Activated naive CD4-positive, alpha-beta T cell treated with anti-CD3 and anti-CD28 coated beads for 36 hours (primary cell): ENCODE measurements at regions not wholly inside any gene's neighbourhood (a gene's known extent, or its start where the extent isn't known, plus 50 kb on each side); places are given as distances from the start of the nearest gene placed in this dataset.

Experiments used
- CTCF ChIA-PET: fragments of 350-600 bp; sonication (Branson Sonifier 250); formaldehyde crosslinking; loops from one replicate; lab custom pipeline; 2021; ENCODE audit warnings: antibody characterized with exemption; lab: Charles Lee
- DNase-seq: peaks from one replicate; pipeline ENCODE4 v3.0.0-alpha.2; 2020
- H3K27ac Mint-ChIP-seq: one replicate; pipeline ENCODE4 v1.8.0; 2021; ENCODE audit warnings: mild to moderate bottlenecking, mixed read lengths
- H3K27me3 Mint-ChIP-seq: one replicate; pipeline ENCODE4 v1.8.0; 2021; ENCODE audit warnings: low read depth, mixed read lengths
- H3K36me3 Mint-ChIP-seq: one replicate; pipeline ENCODE4 v1.8.0; 2021; ENCODE audit warnings: low read depth, mixed read lengths
- H3K4me1 Mint-ChIP-seq: one replicate; pipeline ENCODE4 v1.8.0; 2021; ENCODE audit warnings: low read depth, mixed read lengths
- H3K4me3 Mint-ChIP-seq: one replicate; pipeline ENCODE4 v1.8.0; 2021; ENCODE audit warnings: mild to moderate bottlenecking, moderate library complexity, mixed read lengths
- H3K9me3 Mint-ChIP-seq: one replicate; pipeline ENCODE4 v1.8.0; 2021; ENCODE audit warnings: mixed read lengths
- intact Hi-C: fragments of 100-400 bp; cut with micrococcal nuclease; formaldehyde crosslinking; loops from one replicate; pipeline ENCODE4 v1.15.1; 2023

GRCh38 chr11:70745941-70746340 lies 347.6 kb downstream of the CTTN start:
- peaks cover 15% of the 10 kb centered on the region for H3K27me3 Mint-ChIP-seq
- H3K27ac Mint-ChIP-seq: no peak overlapping the region
- H3K36me3 Mint-ChIP-seq: peaks cover 2% of the 10 kb centered on the region
- peaks cover 10% of the 10 kb centered on the region for H3K9me3 Mint-ChIP-seq
- CTCF ChIA-PET: no interaction called here
- DNase-seq: no peak
- H3K4me3 Mint-ChIP-seq: no peak overlapping the region
- no peaks in the 10 kb centered on the region for H3K4me1 Mint-ChIP-seq
- intact Hi-C loops: no loop called here

- Mint-ChIP-seq H3K27ac (no peak overlapping the region), H3K36me3 (peaks cover 4% of the 10 kb centered on the region), H3K4me1 (no peaks in the 10 kb centered on the region), H3K4me3 (no peak overlapping the region), H3K9me3 (peaks cover 14% of the 10 kb centered on the region), H3K27me3 (peaks cover 15% of the 10 kb centered on the region)
- intact Hi-C loops: no loop called here
- DNase-seq: no peak
- CTCF ChIA-PET: no interaction called here
These were observed 348.0 kb downstream of the CTTN start for GRCh38 chr11:70746351-70746750.

DNA sequence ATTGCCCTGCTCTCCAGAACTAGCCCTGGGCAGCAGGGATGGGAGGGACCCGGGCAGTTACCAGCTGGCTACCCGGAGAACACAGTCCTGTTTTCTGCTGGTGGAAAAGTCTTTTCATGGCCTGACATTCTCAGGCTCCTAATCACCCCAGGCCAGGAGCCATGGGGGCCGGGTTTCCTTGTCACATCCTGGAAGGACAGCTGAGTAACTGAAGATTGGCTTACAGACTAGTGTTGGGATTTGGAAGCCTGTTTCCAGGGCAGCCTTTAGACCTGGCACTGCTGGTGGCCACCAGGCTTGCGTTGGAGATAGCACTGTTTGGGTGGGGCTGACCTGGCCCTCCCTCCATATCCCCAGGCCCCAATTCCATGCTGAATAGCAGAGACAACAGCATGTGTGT lies 349.0 kb downstream of the CTTN start:
- no peak for DNase-seq
- CTCF ChIA-PET: no interaction called here
- Mint-ChIP-seq H3K4me3 (no peak overlapping the region), H3K9me3 (peaks cover 17% of the 10 kb centered on the region), H3K27ac (no peak overlapping the region), H3K27me3 (peaks cover 10% of the 10 kb centered on the region), H3K36me3 (peaks cover 4% of the 10 kb centered on the region), H3K4me1 (no peaks in the 10 kb centered on the region)
- intact Hi-C loops: no loop called here

GRCh38 chr11:70747921-70748320 lies 349.6 kb downstream of the CTTN start:
- no peak for DNase-seq
- CTCF ChIA-PET: no interaction called here
- peaks cover 10% of the 10 kb centered on the region for H3K27me3 Mint-ChIP-seq
- peaks cover 17% of the 10 kb centered on the region for H3K9me3 Mint-ChIP-seq
- no peak overlapping the region for H3K4me3 Mint-ChIP-seq
- intact Hi-C loops: no loop called here
- no peaks in the 10 kb centered on the region for H3K4me1 Mint-ChIP-seq
- no peak overlapping the region for H3K27ac Mint-ChIP-seq
- H3K36me3 Mint-ChIP-seq: peaks cover 4% of the 10 kb centered on the region

DNA sequence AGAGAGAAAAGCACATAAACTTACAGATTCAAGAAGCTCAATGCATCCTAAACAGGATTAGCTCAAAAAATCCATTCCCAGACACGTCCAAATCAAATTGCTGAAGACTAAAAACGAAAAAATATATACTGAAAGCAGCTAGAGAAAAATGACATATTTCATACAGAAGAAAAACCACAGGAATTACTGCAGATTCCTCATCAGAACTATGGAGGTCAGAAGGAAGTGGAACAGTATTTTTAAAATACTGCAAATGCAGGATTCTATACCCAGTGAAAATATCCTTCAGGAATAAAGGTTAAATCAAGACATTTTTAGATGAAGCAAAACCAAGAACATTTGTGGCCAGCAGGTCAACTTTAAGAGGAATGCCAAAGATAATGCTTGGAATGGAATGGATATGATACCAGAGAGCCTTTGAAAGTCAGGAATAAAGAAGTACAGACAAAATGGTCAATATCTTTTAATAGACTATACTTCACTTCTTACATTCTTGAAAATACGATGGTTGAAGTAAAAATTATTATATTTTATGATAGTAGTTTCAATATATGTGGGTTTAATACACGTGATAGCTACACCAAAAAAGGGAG lies 352.9 kb downstream of the CTTN start:
- H3K27me3 Mint-ChIP-seq: peaks cover 11% of the 10 kb centered on the region
- no peak for DNase-seq
- intact Hi-C loops: no loop called here
- H3K36me3 Mint-ChIP-seq: peaks cover 4% of the 10 kb centered on the region
- H3K4me3 Mint-ChIP-seq: no peak overlapping the region
- H3K4me1 Mint-ChIP-seq: no peaks in the 10 kb centered on the region
- no peak overlapping the region for H3K27ac Mint-ChIP-seq
- CTCF ChIA-PET: no interaction called here
- peaks cover 17% of the 10 kb centered on the region for H3K9me3 Mint-ChIP-seq

DNA sequence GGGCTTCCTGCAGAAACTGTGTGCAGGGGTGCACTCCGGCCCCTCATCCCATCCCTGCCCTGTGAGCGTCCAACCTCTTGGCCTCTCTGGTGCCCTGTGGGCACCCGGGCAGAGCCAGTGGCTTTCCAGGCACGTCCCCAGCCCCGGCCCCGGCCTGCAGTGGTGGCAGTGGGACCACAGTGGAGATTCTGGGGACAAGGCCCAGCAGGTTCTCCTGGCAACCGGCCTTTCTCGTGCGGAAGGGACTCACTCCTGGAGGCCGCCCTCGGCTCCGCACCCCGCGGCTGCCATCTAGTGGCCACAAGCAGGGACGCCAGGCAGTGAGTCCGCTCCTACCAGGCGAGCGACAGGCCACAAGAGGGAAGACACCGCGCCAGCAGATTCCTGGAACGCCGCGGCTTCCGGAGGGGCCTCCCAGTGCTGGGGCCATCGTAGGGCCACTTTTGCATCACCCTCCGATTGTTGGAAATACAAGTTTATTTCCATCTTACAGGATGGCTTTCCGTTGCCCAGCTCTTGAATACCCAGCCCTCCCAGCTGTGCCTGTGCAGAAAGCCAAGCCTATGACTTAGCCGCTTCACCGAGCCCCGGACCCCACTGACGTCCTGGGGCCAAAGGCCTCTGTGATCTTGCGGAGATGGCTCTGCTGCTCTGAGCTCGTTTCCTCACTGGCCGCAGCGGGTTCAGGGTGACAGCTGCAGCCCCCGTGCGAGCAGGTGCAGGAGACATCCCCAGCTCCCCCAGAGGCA lies 357.3 kb downstream of the CTTN start:
- Mint-ChIP-seq H3K36me3 (peaks cover 4% of the 10 kb centered on the region), H3K9me3 (peaks cover 10% of the 10 kb centered on the region), H3K4me1 (no peaks in the 10 kb centered on the region), H3K27ac (no peak overlapping the region), H3K27me3 (peaks cover 12% of the 10 kb centered on the region), H3K4me3 (no peak overlapping the region)
- peak; percentile 76 for DNase-seq
- CTCF ChIA-PET: interaction anchor here (0.6 to 1.4 kb wide), 3 partner anchors 11 to 288 kb away, joined by 3 to 11 read pairs (median 3); no protein-coding TSS in a partner anchor
- intact Hi-C loops: loop anchor here (1.0 kb wide), 1 partner anchor 288 kb away; no protein-coding TSS in a partner anchor

DNA sequence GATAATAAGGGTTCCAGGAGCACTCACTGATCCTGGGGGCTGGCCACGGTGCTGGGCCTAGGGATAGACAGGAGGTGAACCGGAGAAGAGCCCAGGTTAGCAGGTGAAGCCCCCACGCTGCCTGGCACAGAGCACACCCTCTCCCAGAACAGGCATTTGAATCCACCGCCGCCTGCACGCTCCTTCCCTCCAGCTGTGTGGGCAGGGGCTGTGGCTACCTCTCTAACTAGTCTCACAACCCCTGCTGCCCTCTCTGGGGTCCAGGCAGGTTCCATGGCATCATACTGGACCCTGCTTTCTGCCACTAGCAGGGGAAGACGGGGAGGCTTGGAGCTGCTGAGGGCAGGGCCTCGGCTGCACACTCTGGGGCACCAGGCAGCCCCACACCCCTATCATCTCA lies 358.0 kb downstream of the CTTN start:
- intact Hi-C loops: no loop called here
- no peaks in the 10 kb centered on the region for H3K36me3 Mint-ChIP-seq
- H3K4me1 Mint-ChIP-seq: no peaks in the 10 kb centered on the region
- no peak overlapping the region for H3K27ac Mint-ChIP-seq
- DNase-seq: no peak
- peaks cover 12% of the 10 kb centered on the region for H3K27me3 Mint-ChIP-seq
- peaks cover 8% of the 10 kb centered on the region for H3K9me3 Mint-ChIP-seq
- no peak overlapping the region for H3K4me3 Mint-ChIP-seq
- CTCF ChIA-PET: interaction anchor here (1.0 to 1.4 kb wide), 3 partner anchors 10 to 289 kb away, joined by 3 to 11 read pairs (median 3); no protein-coding TSS in a partner anchor

- Mint-ChIP-seq H3K4me3 (no peak overlapping the region), H3K27me3 (peaks cover 12% of the 10 kb centered on the region), H3K9me3 (peaks cover 7% of the 10 kb centered on the region), H3K27ac (no peak overlapping the region), H3K36me3 (no peaks in the 10 kb centered on the region), H3K4me1 (no peaks in the 10 kb centered on the region)
- no peak for DNase-seq
- CTCF ChIA-PET: interaction anchor here (1.1 to 1.4 kb wide), 2 partner anchors 70 to 289 kb away, joined by 3 to 11 read pairs; no protein-coding TSS in a partner anchor
- intact Hi-C loops: no loop called here
These were observed 358.4 kb downstream of the CTTN start for GRCh38 chr11:70756756-70757155.

GRCh38 chr11:70757241-70757640 lies 358.9 kb downstream of the CTTN start:
- no peak overlapping the region for H3K4me3 Mint-ChIP-seq
- intact Hi-C loops: no loop called here
- H3K36me3 Mint-ChIP-seq: no peaks in the 10 kb centered on the region
- H3K27ac Mint-ChIP-seq: no peak overlapping the region
- no peaks in the 10 kb centered on the region for H3K4me1 Mint-ChIP-seq
- CTCF ChIA-PET: interaction anchor here (1.1 kb wide), 1 partner anchor 70 kb away, joined by 3 read pairs; no protein-coding TSS in a partner anchor
- no peak for DNase-seq
- peaks cover 5% of the 10 kb centered on the region for H3K9me3 Mint-ChIP-seq
- H3K27me3 Mint-ChIP-seq: peaks cover 12% of the 10 kb centered on the region

DNA sequence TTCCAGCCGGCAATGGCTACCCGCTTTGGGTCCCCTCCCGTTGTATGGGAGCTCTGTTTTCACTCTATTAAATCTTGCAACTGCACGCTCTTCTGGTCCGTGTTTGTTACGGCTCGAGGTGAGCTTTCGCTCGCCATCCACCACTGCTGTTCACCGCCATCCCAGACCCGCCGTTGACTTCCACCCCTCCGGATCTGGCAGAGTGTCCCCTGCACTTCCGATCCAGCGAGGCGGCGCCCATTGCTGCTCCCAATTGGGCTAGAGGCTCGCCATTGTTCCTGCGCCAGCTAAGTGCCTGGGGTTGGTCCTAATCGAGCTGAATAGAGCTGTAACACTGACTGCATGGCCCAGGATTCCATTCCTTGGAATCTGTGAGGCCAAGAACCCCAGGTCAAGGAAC lies 359.9 kb downstream of the CTTN start:
- Mint-ChIP-seq H3K27ac (no peak overlapping the region), H3K4me3 (no peak overlapping the region), H3K36me3 (no peaks in the 10 kb centered on the region), H3K4me1 (no peaks in the 10 kb centered on the region), H3K27me3 (peaks cover 12% of the 10 kb centered on the region), H3K9me3 (peaks cover 5% of the 10 kb centered on the region)
- CTCF ChIA-PET: no interaction called here
- intact Hi-C loops: no loop called here
- no peak for DNase-seq

DNA sequence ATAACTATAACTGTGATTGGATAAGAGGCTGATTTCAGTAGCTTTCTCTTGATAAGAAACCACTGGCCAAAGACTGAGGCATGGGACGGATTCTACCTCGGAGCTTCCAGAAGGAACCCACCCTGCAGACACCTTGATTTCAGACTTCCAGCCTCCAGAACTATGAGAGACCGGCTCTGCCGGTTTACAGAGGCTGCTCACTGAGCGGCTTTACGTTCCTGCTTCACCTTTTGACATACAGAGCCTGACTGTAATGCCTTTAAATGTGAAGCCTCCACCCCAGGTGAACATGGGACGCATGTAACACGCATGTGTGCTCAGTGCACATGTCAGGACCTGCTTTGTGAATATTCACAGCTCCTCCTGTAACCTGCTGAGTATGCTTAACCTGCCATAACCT lies 361.5 kb downstream of the CTTN start:
- peaks cover 12% of the 10 kb centered on the region for H3K27me3 Mint-ChIP-seq
- intact Hi-C loops: no loop called here
- H3K4me3 Mint-ChIP-seq: no peak overlapping the region
- H3K36me3 Mint-ChIP-seq: no peaks in the 10 kb centered on the region
- no peak for DNase-seq
- H3K4me1 Mint-ChIP-seq: no peaks in the 10 kb centered on the region
- no peak overlapping the region for H3K27ac Mint-ChIP-seq
- peaks cover 5% of the 10 kb centered on the region for H3K9me3 Mint-ChIP-seq
- CTCF ChIA-PET: no interaction called here

DNA sequence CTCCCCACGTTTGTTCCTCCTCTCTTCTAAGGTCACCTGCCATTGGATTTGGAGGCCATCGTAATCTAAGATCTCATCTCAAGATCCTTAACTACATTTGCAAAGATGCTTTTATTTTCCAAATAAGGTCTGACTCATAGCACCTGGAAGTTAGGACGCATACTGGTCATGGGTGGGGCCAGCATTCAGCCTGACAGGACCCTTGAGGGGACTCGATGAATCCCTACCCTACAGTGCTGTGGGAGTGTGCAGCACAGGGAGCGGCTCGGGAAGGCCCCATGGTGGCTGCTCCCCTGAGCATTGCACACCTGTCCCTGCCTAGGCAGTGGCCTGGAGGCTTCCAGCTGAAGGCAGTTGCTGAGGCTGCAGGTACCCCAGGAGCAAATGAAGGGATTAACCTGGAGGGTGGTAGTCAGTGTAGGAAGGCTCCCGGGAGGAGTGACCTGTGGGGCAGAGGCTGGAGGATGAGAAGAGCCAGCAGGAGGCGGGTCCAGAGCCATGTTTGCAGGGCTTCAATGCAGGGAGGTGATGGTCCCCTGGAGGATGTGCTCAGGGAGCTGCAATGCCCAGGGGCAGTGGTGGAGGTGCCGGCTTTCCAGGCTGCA lies 362.2 kb downstream of the CTTN start:
- Mint-ChIP-seq H3K4me3 (no peak overlapping the region), H3K9me3 (peaks cover 5% of the 10 kb centered on the region), H3K27me3 (peaks cover 12% of the 10 kb centered on the region), H3K36me3 (no peaks in the 10 kb centered on the region), H3K27ac (no peak overlapping the region), H3K4me1 (no peaks in the 10 kb centered on the region)
- no peak for DNase-seq
- CTCF ChIA-PET: no interaction called here
- intact Hi-C loops: no loop called here
